Transverse colon (tissue), 4 donors: ENCODE measurements at regions not wholly inside any gene's neighbourhood (a gene's known extent, or its start where the extent isn't known, plus 50 kb on each side); places are given as distances from the start of the nearest gene placed in this dataset.

Source experiments
- DNase-seq: peaks from one replicate; pipeline ENCODE4 v3.0.0-alpha.2; 2019
- H3K27ac ChIP-seq, 4 donors: fragments of 200-600 bp; sonication (generic); 2 replicates each; pipeline ENCODE4 v1.5.1; 2016 to 2018; ENCODE audit warnings: inconsistent platforms in 4 of 4
- H3K27me3 ChIP-seq: fragments of 200-600 bp; sonication (generic); 2 replicates; pipeline ENCODE4 v1.5.1; 2017; ENCODE audit warnings: inconsistent platforms
- H3K36me3 ChIP-seq, 4 donors: fragments of 200-600 bp; sonication (generic); 2 replicates each; pipeline ENCODE4 v1.5.1; 2017 to 2019; ENCODE audit warnings: inconsistent platforms in 4 of 4
- H3K4me1 ChIP-seq, 4 donors: fragments of 200-600 bp; sonication (generic); 2 replicates each; pipeline ENCODE4 v1.5.1; 2017 to 2020; ENCODE audit warnings: inconsistent platforms in 4 of 4
- H3K4me3 ChIP-seq, 4 donors: fragments of 200-600 bp; sonication (generic); 1 replicate in 1 of 4; 2 replicates in 3 of 4; pipeline versions ENCODE4 v1.5.1 to v1.6.1; 2017 to 2019; ENCODE audit warnings: inconsistent platforms in 4 of 4
- H3K9me3 ChIP-seq, 2 donors: fragments of 200-600 bp; sonication (generic); 2 replicates each; pipeline ENCODE4 v1.5.1; 2017 to 2019; ENCODE audit warnings: inconsistent platforms in 2 of 2
- EP300 ChIP-seq: sonication (generic); formaldehyde crosslinking; IDR thresholded peaks from one replicate; pipeline ENCODE4 v1.6.1; 2017; ENCODE audit warnings: antibody characterized with exemption, low read depth
- POLR2A ChIP-seq: fragments of 450-650 bp; IDR thresholded peaks from one replicate; pipeline ENCODE4 v1.6.1; 2016; ENCODE audit warnings: antibody characterized with exemption, mild to moderate bottlenecking, moderate library complexity
- POLR2AphosphoS5 ChIP-seq, 3 donors: sonication (generic); formaldehyde crosslinking; IDR thresholded peaks; one replicate each; pipeline ENCODE4 v1.6.1; 2016; ENCODE audit warnings: antibody characterized with exemption in 3 of 3
- WGBS, 2 donors: methylation state at CpG; one replicate each; pipeline ENCODE4 v1.1.5; 2018; ENCODE audit warnings: low coverage in 1 of 2; 5-methylcytosine and 5-hydroxymethylcytosine counted together
- in situ Hi-C, 4 donors: fragments of 200-750 bp; cut with MboI; loops; one replicate each; pipeline versions ENCODE4 v1.15.0 to v1.15.1; 2017; ENCODE audit warnings: low sequenced_read_pairs in 3 of 4, low pct_ligation_motif_present in 1 of 4, low pct_unique_long_range_greater_than_20kb in 1 of 4
- intact Hi-C: fragments of 100-400 bp; cut with DNase I; formaldehyde crosslinking; loops from one replicate; pipeline ENCODE4 v1.15.1; 2023; ENCODE audit warnings: low total_unique reads
- TF ChIP-seq, protein P1 (sequence below), 5 experiments: fragments of 200-600 bp in 3 of 5; fragments of 450-650 bp in 2 of 5; sonication (generic) in 3 of 5; IDR thresholded peaks; 1 replicate in 2 of 5; 2 replicates in 3 of 5; pipeline ENCODE4 v1.5.1; 2016 to 2017; ENCODE audit warnings: antibody characterized with exemption in 5 of 5, inconsistent platforms in 3 of 5, mild to moderate bottlenecking in 2 of 5, moderate library complexity in 1 of 5

DNA sequence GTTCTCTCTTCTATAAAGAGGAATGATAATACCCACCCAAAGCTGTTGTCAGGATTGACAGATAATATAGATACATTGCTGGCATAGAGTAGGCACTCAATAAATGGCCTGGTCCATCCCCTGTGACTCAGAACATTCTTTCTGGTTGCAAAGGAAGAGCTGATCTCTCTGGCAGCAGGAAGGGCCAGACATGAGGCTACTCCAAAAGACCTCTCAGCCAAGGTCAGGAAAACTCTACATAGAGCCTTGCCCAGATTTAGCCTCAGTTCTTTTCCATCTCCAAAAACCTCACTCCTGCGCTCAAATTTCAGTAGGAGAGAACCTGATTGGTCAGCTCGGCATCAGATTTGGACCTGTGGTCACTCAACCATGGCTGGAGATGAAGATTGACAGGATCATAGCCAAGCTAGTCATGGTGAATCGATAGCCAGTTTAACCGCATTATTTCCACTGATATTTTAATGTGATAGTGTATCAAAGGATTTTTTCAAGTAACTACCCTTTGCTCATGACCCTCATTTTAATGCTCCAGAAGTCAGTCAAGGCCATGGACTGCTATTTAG is 319.6 kb downstream of the DRD1 start:
- Histone ChIP-seq H3K4me1 (no peaks in the 10 kb centered on the region), H3K9me3 (no peaks in the 10 kb centered on the region), H3K36me3 (no peaks in the 10 kb centered on the region), H3K4me3 (no peak overlapping the region), H3K27ac (no peak overlapping the region), H3K27me3 (no peaks in the 10 kb centered on the region)
- no peak for DNase-seq
- in situ Hi-C loops (no loop called here), intact Hi-C loops (no loop called here)
- no peak for TF ChIP-seq POLR2A
- TF ChIP-seq EP300, result no peak
- TF ChIP-seq, protein P1, sequence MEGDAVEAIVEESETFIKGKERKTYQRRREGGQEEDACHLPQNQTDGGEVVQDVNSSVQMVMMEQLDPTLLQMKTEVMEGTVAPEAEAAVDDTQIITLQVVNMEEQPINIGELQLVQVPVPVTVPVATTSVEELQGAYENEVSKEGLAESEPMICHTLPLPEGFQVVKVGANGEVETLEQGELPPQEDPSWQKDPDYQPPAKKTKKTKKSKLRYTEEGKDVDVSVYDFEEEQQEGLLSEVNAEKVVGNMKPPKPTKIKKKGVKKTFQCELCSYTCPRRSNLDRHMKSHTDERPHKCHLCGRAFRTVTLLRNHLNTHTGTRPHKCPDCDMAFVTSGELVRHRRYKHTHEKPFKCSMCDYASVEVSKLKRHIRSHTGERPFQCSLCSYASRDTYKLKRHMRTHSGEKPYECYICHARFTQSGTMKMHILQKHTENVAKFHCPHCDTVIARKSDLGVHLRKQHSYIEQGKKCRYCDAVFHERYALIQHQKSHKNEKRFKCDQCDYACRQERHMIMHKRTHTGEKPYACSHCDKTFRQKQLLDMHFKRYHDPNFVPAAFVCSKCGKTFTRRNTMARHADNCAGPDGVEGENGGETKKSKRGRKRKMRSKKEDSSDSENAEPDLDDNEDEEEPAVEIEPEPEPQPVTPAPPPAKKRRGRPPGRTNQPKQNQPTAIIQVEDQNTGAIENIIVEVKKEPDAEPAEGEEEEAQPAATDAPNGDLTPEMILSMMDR (IDR thresholded peaks at IDR 0.05), result no peak
- 83 to 98% methylated on average over 3 to 4 of the region's 4 CpGs for WGBS, 2 donors

DNA sequence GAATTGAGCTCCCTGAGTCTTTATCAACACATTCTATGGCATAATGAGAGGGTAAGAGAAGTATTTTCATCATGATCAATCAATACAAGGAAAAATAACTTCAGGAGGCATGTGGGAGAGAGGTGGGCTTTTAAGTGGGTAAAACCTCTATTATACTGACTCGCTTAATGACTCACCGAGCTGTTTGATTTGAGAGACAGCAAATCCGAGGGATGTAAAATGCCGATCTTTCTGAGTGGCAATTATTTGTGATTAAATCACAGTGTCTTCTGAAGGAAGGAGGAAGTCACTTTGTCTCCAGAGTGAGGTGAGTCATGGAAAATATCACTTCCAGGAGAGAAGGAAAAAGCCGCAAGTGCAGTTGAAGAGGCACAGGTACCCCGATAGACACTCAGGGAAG is 320.4 kb downstream of the DRD1 start:
- H3K4me1 ChIP-seq, result no peaks in the 10 kb centered on the region
- TF ChIP-seq EP300 (no peak), POLR2AphosphoS5 (IDR thresholded peaks at IDR 0.05) (no peak), POLR2A (no peak)
- TF ChIP-seq, protein P1 (IDR thresholded peaks at IDR 0.05), result no peak
- H3K9me3 ChIP-seq, result no peaks in the 10 kb centered on the region
- H3K4me3 ChIP-seq, result no peak overlapping the region
- in situ Hi-C loops (no loop called here), intact Hi-C loops (no loop called here)
- H3K36me3 ChIP-seq, result no peaks in the 10 kb centered on the region
- no peak overlapping the region for H3K27ac ChIP-seq
- DNase-seq, result no peak
- 74 to 80% methylated on average over 6 of the region's 6 CpGs for WGBS, 2 donors
- H3K27me3 ChIP-seq, result no peaks in the 10 kb centered on the region

DNA sequence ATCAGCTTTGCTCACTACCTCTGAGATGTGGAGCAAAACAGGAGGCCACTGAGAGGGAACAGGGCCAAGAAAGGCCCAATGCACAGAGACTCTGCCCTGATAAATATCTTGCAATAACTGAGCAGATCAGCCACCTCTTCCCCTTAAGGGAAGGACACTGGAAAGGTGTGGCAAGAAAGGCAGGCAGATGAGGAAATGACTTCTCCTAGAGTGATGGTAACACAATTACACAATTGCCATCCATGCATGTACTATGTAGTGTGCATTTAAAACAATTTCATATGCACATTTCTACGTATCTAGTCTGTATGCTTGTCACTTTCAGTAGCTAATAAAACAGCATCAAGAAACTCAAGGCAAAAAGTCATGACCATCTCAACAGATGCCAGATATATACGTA is 322.5 kb downstream of the DRD1 start:
- Histone ChIP-seq H3K4me1 (no peaks in the 10 kb centered on the region), H3K9me3 (no peaks in the 10 kb centered on the region), H3K4me3 (no peak overlapping the region), H3K27ac (no peak overlapping the region), H3K36me3 (no peaks in the 10 kb centered on the region), H3K27me3 (no peaks in the 10 kb centered on the region)
- intact Hi-C loops (no loop called here), in situ Hi-C loops (no loop called here)
- TF ChIP-seq EP300, result no peak
- TF ChIP-seq POLR2A, result no peak
- no peak for TF ChIP-seq POLR2AphosphoS5 (IDR thresholded peaks at IDR 0.05)
- TF ChIP-seq, protein P1 (IDR thresholded peaks at IDR 0.05), result no peak
- WGBS, 2 donors, result 85 to 88% methylated on average over 2 of the region's 2 CpGs
- DNase-seq, result no peak

DNA sequence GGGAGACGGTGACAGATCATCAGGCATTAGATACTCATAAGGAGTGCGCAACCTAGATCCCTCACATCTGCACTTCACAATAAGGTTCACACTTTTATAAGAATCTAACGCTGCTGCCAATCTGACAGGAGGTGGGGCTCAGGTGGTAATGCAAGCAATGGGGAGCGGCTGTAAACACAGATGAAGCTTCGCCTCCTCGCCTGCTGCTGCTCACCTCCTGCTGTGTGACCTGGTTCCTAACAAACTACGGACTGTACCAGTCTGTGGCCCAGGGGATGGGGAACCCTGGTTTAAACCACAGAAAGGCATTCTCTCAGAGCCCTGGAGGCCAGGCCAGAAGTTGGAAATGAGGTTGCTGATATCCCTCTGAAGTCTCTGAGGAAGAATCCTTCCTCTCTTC is 323.6 kb downstream of the DRD1 start:
- DNase-seq, result no peak
- Histone ChIP-seq H3K4me3 (no peak overlapping the region), H3K36me3 (no peaks in the 10 kb centered on the region), H3K4me1 (no peaks in the 10 kb centered on the region), H3K27me3 (no peaks in the 10 kb centered on the region), H3K9me3 (no peaks in the 10 kb centered on the region), H3K27ac (no peak overlapping the region)
- WGBS, 2 donors, result 82 to 86% methylated on average over 5 to 7 of the region's 7 CpGs
- TF ChIP-seq POLR2AphosphoS5 (IDR thresholded peaks at IDR 0.05) (no peak), POLR2A (no peak), EP300 (no peak)
- TF ChIP-seq, protein P1 (IDR thresholded peaks at IDR 0.05), result no peak
- in situ Hi-C loops, result no loop called here
- intact Hi-C loops, result no loop called here
